ENCODE measurements at regions not wholly inside any gene's neighbourhood (a gene's known extent, or its start where the extent isn't known, plus 50 kb on each side); places are given as distances from the start of the nearest gene placed in this dataset.
"Not testable (repeated sequence)": the region's sequence is repeated elsewhere in the genome, so short reads cannot be mapped to it uniquely, and the experiment has no call there.

GRCh38 chr9:106109706-106110105, 415.4 kb downstream of the TMEM38B start:
- DNase-seq (ENCODE audit: low read depth), result not testable (repeated sequence)

GRCh38 chr9:106110483-106110882, 416.1 kb downstream of the TMEM38B start:
- DNase-seq (ENCODE audit: low read depth), result no peak

- DNase-seq (ENCODE audit: low read depth), result no peak
Observed at GRCh38 chr9:106111039-106111730, 416.8 kb downstream of the TMEM38B start.

DNA sequence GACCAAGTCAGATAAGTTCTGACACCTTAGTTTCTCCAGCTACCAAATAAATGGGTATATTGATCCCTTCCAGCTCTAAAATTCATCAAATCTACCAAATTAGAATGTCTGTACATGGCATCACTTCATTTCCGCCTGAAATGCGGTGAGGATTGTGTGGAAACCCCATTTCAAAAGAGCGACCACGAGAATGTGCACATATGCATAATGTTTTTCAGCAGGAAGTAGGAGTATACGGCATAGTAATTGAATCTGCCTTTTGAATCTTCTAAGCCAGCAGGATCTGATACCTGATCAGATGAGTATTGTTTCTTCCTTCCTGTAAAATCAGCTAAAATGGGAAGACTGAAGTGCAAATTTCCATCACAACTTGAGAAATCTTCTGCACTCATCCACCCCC, 418.6 kb downstream of the TMEM38B start:
- DNase-seq (ENCODE audit: low read depth), result no peak

- no peak for DNase-seq (ENCODE audit: low read depth)
Observed at GRCh38 chr9:106119176-106119575, 424.8 kb downstream of the TMEM38B start.

GRCh38 chr9:106120071-106120470, 425.7 kb downstream of the TMEM38B start:
- DNase-seq (ENCODE audit: low read depth), result no peak

DNA sequence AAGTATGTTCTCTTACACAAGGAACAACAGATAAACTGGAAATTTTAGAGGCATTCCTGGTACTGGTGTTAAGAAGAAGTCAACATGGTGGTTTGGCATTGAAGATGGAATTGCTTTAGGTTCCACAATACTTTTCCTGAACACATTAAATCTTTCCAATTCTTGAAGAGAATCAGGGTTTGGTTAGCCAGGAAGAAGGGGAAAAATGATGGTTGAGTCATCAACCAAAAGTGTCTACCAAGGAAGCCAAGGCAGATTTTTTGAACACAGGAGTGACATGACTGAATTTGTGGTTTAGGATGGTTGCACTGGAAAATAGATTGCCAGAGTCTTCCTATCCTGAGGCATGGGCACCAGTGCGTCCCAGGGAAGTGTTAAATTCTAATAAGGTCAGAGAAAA, 433.4 kb downstream of the TMEM38B start:
- no peak for DNase-seq (ENCODE audit: low read depth)

- no peak for DNase-seq (ENCODE audit: low read depth)
Observed at GRCh38 chr9:106130374-106130773, 436.0 kb downstream of the TMEM38B start.

DNA sequence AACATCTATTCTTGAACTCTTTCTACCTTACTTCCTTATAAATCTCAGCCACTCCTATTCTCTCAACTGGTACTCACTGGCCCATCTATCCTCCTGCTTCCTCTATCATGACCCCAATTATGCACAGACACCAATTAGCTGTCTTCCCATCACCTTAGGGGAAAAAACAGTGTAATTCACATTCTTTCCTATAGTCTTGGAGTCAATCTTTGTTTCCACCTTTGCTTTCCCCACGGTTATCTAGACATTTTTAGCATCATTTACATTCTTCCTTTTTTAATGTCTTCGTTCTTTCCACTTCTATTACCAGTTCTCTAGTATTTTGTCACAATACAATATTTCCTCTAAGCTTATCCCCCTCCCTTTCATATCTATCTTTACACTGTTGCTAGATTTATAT, 449.4 kb downstream of the TMEM38B start:
- no peak for DNase-seq (ENCODE audit: low read depth)

- DNase-seq (ENCODE audit: low read depth), result no peak
Observed at GRCh38 chr9:106146066-106146840, 451.9 kb downstream of the TMEM38B start.

GRCh38 chr9:106146886-106147285, 452.5 kb downstream of the TMEM38B start:
- DNase-seq (ENCODE audit: low read depth), result no peak

DNA sequence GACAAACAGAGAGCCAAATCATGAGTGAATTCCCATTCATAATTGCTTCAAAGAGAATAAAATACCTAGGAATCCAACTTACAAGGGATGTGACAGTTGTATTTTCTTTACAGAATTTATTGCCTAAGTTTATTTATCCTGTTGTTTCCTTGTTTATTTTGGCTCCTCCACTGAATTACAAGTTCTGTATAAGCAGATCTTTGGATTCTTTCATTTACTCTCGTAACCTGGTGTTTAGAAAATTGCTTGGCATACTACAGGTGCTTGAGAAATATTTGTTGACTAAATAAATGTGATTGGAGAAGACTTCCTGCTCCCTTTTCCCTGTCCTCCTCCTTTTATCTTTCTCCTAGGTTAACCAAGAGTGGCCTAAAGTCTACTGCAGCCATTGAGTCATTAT, 455.6 kb downstream of the TMEM38B start:
- no peak for DNase-seq (ENCODE audit: low read depth)

DNA sequence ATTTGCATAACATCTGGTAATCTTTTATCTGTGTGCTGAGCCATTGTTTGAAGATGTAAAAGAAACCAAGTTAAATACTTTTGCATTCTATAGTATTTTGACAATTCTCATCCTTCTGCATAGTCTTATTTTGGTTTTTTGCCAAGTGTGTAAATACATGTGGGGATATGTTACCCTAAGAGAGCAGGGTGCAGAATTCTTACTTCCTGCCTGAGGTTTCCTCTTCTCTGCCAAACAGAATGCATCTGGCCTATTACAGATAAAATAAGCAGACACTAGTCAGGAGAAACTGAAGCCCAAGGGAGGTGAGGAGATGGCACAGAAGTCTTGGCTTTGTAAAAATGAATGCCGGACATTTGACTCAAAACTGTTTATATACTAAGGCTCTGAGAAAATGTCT, 462.1 kb downstream of the TMEM38B start:
- DNase-seq (ENCODE audit: low read depth), result no peak

- DNase-seq (ENCODE audit: low read depth), result no peak
Observed at GRCh38 chr9:106172265-106172664, 477.9 kb downstream of the TMEM38B start.

GRCh38 chr9:106174346-106174745, 480.0 kb downstream of the TMEM38B start:
- no peak for DNase-seq (ENCODE audit: low read depth)

GRCh38 chr9:106177216-106177615, 482.9 kb downstream of the TMEM38B start:
- DNase-seq (ENCODE audit: low read depth), result no peak

GRCh38 chr9:106179191-106179590, 484.9 kb downstream of the TMEM38B start:
- no peak for DNase-seq (ENCODE audit: low read depth)

- DNase-seq (ENCODE audit: low read depth), result not testable (repeated sequence)
Observed at GRCh38 chr9:106203815-106204516, 509.6 kb downstream of the TMEM38B start.

- no peak for DNase-seq (ENCODE audit: low read depth)
Observed at GRCh38 chr9:106207298-106207697, 513.0 kb downstream of the TMEM38B start.

GRCh38 chr9:106218427-106218826, 524.1 kb downstream of the TMEM38B start:
- no peak for DNase-seq (ENCODE audit: low read depth)

DNA sequence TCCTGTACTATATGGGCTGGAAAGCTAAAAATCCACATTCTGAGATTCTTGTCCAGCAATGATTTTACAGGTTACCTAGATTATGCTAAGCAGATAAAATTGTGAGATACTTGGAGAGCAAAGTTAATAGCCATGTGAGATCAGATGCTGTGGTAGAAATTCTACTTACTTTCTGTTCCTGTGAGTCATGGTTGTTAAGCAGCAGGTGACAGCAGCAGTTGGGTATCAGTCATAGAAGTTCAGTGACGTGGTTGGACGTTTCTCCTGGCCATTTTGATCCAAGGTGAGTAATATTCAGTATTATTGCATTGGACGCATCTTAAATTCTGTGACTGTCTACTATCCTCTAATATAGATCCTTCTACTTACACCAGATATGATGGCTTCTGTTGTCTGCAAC, 524.5 kb downstream of the TMEM38B start:
- no peak for DNase-seq (ENCODE audit: low read depth)

DNA sequence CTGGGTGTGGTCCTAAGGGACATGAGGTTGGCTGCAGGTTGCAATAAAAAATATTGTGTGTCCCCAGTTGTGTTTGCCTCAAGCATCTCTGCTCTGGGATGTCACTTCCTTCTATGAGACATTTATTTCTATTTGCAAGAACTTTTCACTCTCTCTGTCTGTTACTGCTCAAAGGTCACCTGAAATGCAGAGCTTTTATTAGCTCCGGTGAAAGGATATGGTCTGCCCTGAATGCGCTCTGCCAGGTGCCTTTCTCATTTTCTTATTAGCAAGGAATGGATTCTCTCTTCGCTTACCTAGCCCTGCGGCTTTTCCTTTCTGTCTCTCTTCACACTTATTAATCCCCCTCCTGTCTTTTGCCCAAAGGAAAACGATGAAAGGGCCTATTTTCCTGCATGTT, 526.1 kb downstream of the TMEM38B start:
- no peak for DNase-seq (ENCODE audit: low read depth)

DNA sequence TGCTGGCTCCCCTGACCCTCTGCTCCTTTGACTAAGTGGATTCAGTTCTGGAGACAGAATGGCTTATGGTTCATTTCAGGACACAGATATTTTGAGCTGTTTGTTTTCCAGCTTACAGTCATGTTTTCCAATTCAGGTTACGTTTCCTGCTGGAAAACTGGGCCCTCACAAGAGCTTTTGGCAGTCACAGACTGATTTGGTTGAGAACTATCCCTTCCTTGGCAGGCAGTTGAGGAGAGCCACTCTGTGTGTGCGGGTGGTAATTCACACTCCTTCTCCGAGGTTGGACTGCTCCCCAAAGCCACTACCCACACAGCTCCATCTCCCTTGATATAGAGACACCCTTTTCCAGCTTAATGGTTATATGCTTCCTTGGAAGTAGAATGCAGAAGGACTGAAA, 534.5 kb downstream of the TMEM38B start:
- no peak for DNase-seq (ENCODE audit: low read depth)

Measured in GM04504 (cell line).